H54 (cell line): ENCODE measurements at regions not wholly inside any gene's neighbourhood (a gene's known extent, or its start where the extent isn't known, plus 50 kb on each side); places are given as distances from the start of the nearest gene placed in this dataset.

Experiments
- DNase-seq: peaks from one replicate; pipeline ENCODE4 v3.0.0; 2011; ENCODE audit warnings: low spot score, mixed read lengths; ENCODE audit not compliant: insufficient read length
- FAIRE-seq: peaks from 3 replicates; lab custom pipeline; 2011; peaks lifted over from hg19 to GRCh38; lab: Jason Lieb, UNC
- POLR2A ChIP-seq: IDR thresholded peaks from 2 replicates; pipeline ENCODE4 v1.6.1; 2011; ENCODE audit warnings: low read depth, mild to moderate bottlenecking, low read length

- FAIRE-seq: no peak
- no peak for TF ChIP-seq POLR2A
- no peak for DNase-seq
Measured at GRCh38 chr4:147328756-147329446, 152.0 kb upstream of the EDNRA start.

GRCh38 chr4:147332091-147332490, 148.8 kb upstream of the EDNRA start:
- DNase-seq: no peak
- no peak for FAIRE-seq
- TF ChIP-seq POLR2A: no peak

DNA sequence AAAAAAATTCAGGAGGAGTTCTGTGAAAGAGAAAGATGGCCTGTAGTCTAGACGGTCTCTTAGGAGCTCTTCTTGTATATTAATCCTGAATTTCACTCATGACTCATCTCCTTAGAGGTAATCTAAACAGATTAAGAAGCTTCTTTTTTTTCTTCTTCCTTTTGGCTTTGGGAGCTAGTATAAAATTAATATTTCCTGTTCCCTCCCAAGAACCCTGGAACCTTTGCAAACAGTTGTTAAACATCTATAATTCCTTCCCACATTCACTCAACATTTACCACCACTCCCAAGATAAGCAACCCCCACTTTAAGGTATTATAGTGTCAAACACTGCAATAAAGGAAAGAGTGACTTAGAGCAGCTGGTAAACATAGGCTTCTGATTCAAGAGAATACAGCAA, 146.4 kb upstream of the EDNRA start:
- FAIRE-seq (no peak), DNase-seq (no peak)
- TF ChIP-seq POLR2A: no peak

DNA sequence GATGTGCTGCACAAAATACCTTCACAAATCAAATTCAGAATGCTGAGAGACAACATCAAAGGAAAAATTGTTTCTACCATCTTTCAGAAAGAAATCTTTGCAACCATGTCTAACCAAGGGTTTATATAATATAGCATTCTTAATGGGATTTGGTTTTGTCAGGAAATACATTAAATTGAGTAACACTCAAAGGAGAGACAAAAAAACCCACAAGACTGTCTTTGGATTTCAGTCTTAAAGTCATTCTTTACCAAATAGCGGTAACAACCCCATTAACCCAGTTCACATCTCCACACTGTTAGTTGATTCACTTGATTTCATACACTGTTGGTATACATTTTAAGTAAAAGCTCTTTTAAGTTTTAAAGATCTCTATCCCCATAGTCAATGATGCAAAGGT, 145.7 kb upstream of the EDNRA start:
- DNase-seq (no peak), FAIRE-seq (no peak)
- TF ChIP-seq POLR2A: no peak

DNA sequence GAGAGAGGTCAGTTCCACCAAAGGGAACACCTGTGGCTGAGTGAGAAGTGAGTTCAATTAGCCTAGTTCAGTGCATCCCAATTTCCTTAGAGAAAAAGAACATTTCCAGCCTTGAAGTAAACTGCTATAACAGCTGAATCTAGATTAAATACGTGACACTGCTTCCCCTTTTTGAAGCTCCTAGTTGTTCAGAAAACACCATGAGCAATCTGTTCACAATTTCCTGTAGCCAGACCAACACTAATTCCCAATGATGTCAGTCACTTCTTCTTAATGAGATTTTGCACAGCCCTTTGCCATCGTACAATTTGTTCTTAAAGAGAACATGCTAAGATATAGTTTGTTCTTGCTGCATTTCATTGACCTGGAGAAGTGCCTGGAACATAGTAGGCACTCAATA, 144.6 kb upstream of the EDNRA start:
- no peak for TF ChIP-seq POLR2A
- DNase-seq (no peak), FAIRE-seq (no peak)

- FAIRE-seq (no peak), DNase-seq (no peak)
- TF ChIP-seq POLR2A: no peak
Measured at GRCh38 chr4:147339100-147339499, 141.8 kb upstream of the EDNRA start.

DNA sequence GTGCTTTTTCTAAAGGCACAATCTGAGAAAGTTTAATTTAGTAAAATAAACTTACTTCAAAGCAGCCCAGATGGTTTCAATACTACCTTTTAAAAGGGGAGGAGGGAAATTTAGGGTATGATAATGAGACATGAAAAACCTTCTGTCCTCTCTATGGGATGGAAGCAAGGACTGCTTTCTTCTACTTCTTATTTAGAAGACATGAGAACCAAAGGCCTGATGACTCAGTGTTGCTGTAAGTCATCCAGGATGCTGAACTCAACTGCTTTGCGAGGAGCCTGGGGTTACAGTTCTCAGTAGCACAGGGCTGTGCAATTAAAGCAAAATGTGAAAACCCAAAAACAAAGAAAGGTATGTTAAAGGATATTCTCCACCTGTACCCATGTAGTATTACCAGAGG, 140.8 kb upstream of the EDNRA start:
- TF ChIP-seq POLR2A: no peak
- FAIRE-seq (peak; percentile 67), DNase-seq (peak; percentile 12)

- no peak for FAIRE-seq
- no peak for TF ChIP-seq POLR2A
- DNase-seq: no peak
Measured at GRCh38 chr4:147340591-147341120, 140.2 kb upstream of the EDNRA start.

DNA sequence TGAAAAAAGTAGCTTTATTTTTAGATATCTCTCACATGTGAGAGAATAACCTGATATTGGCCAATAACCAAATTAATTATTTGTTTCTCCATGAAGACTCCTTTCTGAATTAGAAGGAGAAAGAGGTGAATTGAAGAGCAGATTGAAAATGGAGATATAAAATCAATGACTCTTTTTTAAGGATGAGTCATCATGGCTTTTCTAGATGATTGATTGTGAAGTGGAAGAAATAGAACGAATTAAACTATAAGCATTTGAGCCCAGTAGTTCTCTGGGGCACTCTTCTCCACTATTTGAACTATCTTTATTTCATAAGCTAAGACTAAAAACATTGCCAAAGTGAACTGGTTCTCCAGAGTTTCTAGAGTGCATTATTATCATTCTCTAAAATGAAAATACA, 137.2 kb upstream of the EDNRA start:
- DNase-seq (no peak), FAIRE-seq (no peak)
- no peak for TF ChIP-seq POLR2A

- FAIRE-seq (no peak), DNase-seq (no peak)
- no peak for TF ChIP-seq POLR2A
Measured at GRCh38 chr4:147345662-147346061, 135.2 kb upstream of the EDNRA start.

GRCh38 chr4:147347217-147347616, 133.7 kb upstream of the EDNRA start:
- DNase-seq (no peak), FAIRE-seq (no peak)
- TF ChIP-seq POLR2A: no peak

DNA sequence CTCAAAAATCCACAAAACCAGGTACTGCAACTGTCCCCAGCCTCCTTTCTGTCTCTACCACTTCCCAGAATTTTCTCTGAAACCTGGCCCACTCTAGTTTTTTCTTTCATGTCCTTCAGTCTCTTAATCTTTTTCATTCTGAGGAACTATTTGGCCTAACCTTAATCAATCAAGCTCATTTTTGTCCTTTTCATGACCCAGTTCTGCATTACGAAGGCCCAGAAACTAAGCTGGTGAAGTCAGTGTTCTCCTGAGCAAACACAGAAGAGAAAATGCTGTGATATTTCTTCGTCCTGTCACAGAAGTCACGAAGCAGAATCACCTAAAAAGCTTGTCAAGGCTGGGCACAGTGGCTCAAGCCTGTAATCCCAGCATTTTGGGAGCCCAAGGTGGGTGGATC, 131.7 kb upstream of the EDNRA start:
- no peak for FAIRE-seq
- TF ChIP-seq POLR2A: no peak
- no peak for DNase-seq

DNA sequence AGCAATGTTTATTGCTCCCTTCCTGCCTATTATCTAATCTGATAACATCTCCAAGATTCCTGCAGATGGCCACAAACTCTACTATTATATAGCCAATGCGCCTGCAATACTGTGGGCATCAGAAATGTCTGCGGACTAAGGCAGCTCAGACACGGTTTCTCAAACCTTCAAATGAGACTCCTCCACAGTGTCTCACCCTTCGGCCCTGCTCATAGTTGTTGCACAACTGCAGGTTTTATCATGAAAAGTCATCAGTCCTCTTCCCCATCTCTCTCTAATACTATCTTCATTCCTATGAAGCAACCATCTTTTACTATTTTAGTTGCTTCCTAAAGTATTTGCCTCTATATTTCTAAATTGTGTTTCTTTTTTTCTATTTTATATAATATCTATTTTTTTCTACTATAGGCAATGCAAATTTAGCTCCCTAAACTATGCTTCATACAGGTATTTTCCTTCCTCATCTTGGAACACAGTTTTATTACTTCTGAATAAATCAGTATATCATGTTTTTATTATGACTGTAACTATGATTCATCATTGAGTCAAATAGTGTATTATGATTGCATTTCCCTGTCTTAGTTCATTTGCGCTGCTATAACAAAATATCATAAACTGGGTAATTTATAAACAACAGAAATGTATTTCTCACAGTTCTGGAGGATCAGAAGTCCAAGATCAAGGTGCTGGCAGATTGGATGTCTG, 129.7 kb upstream of the EDNRA start:
- FAIRE-seq (no peak), DNase-seq (no peak)
- TF ChIP-seq POLR2A: no peak

- FAIRE-seq (no peak), DNase-seq (no peak)
- TF ChIP-seq POLR2A: no peak
Measured at GRCh38 chr4:147354237-147354636, 126.7 kb upstream of the EDNRA start.
